GM12878 (cell line): ENCODE measurements at regions not wholly inside any gene's neighbourhood (a gene's known extent, or its start where the extent isn't known, plus 50 kb on each side); places are given as distances from the start of the nearest gene placed in this dataset.

Experiments used
- CHD2 ChIP-seq: IDR thresholded peaks from 2 replicates; pipeline ENCODE4 v1.6.1; 2011; ENCODE audit warnings: low read depth, low read length, improper control_type of control experiment, borderline replicate concordance
- CREB1 ChIP-seq: IDR thresholded peaks from 2 replicates; pipeline ENCODE4 v1.6.1; 2012; ENCODE audit warnings: low read depth, mild to moderate bottlenecking, inconsistent platforms
- EZH2 ChIP-seq: IDR thresholded peaks from 2 replicates; pipeline ENCODE4 v1.6.1; 2012; ENCODE audit warnings: low read depth, mild to moderate bottlenecking, control low read depth, inconsistent platforms, low read length, borderline replicate concordance; ENCODE audit not compliant: control insufficient read depth
- GABPA ChIP-seq: IDR thresholded peaks from 2 replicates; pipeline ENCODE4 v1.6.1; 2014; ENCODE audit warnings: antibody characterized with exemption, low read depth, mild to moderate bottlenecking, inconsistent platforms
- POLR2AphosphoS5 ChIP-seq: IDR thresholded peaks from 2 replicates; pipeline ENCODE4 v1.6.1; 2011; ENCODE audit warnings: mild to moderate bottlenecking, low read length, inconsistent platforms
- SIX5 ChIP-seq: IDR thresholded peaks from 2 replicates; pipeline ENCODE4 v1.6.1; 2011; ENCODE audit warnings: mild to moderate bottlenecking, low read depth, low read length, moderate library complexity; ENCODE audit not compliant: severe bottlenecking
- ZNF274 ChIP-seq: IDR thresholded peaks from one replicate; pipeline ENCODE4 v1.8.0; 2011; ENCODE audit not compliant: insufficient read length, insufficient read depth
- ZZZ3 ChIP-seq: IDR thresholded peaks from 2 replicates; pipeline ENCODE4 v1.6.1; 2011; ENCODE audit warnings: low read depth; ENCODE audit not compliant: control insufficient read depth, insufficient read length
- TF ChIP-seq, protein P1 (sequence below), 3 experiments: IDR thresholded peaks in 2 of 3; conservative IDR thresholded peaks in 1 of 3; 2 replicates each; pipeline ENCODE4 v1.5.1; 2011; ENCODE audit warnings: low read depth in 3 of 3, low read length in 3 of 3, mild to moderate bottlenecking in 3 of 3, control low read depth in 2 of 3, moderate library complexity in 2 of 3, inconsistent platforms in 1 of 3, mixed read lengths in 1 of 3; ENCODE audit not compliant: control insufficient read depth in 2 of 3, insufficient read depth in 1 of 3; ENCODE audit errors: extremely low read depth in 1 of 3

DNA sequence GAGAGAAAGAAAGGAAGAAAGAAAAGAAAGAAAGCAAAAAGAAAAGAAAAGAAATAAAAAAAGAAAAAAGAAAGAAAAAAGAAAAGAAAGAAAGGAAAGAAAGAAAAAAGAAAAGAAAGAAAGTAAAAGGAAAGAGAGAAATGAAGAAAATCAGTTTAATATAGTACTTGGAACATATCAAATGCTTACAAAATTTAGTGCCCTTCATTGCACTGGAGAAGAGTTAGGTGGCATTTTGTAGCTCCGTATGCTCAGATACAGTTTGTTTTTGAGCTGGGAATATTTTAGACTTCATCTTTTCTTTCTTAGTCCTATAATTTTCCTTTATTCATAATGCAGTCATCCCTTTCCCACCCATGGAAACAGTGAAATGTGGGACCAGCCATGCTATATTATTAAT, 56.2 kb upstream of the APP start:
- TF ChIP-seq CREB1, result no peak
- TF ChIP-seq, protein P1, sequence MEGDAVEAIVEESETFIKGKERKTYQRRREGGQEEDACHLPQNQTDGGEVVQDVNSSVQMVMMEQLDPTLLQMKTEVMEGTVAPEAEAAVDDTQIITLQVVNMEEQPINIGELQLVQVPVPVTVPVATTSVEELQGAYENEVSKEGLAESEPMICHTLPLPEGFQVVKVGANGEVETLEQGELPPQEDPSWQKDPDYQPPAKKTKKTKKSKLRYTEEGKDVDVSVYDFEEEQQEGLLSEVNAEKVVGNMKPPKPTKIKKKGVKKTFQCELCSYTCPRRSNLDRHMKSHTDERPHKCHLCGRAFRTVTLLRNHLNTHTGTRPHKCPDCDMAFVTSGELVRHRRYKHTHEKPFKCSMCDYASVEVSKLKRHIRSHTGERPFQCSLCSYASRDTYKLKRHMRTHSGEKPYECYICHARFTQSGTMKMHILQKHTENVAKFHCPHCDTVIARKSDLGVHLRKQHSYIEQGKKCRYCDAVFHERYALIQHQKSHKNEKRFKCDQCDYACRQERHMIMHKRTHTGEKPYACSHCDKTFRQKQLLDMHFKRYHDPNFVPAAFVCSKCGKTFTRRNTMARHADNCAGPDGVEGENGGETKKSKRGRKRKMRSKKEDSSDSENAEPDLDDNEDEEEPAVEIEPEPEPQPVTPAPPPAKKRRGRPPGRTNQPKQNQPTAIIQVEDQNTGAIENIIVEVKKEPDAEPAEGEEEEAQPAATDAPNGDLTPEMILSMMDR (IDR thresholded peaks at IDR 0.05 in 2 of 3, conservative IDR thresholded peaks at IDR 0.05 in 1 of 3; ENCODE audit: control insufficient read depth in 2 of 3, extremely low read depth in 1 of 3, insufficient read depth in 1 of 3, low read depth in 3 of 3, low read length in 3 of 3), result no peak
- TF ChIP-seq EZH2, result no peak
- TF ChIP-seq SIX5, result no peak
- no peak for TF ChIP-seq POLR2AphosphoS5
- TF ChIP-seq CHD2, result no peak
- no peak for TF ChIP-seq ZZZ3
- TF ChIP-seq ZNF274, result no peak
- TF ChIP-seq GABPA, result no peak
